Common myeloid progenitor, CD34-positive (primary cell): ENCODE measurements at regions not wholly inside any gene's neighbourhood (a gene's known extent, or its start where the extent isn't known, plus 50 kb on each side); places are given as distances from the start of the nearest gene placed in this dataset.
"Not testable (repeated sequence)": the region's sequence is repeated elsewhere in the genome, so short reads cannot be mapped to it uniquely, and the experiment has no call there.

ENCODE experiments used
- CTCF ChIA-PET: fragments of 350-600 bp; sonication (Branson Sonifier 250); formaldehyde crosslinking; loops from one replicate; lab custom pipeline; 2021; ENCODE audit warnings: antibody characterized with exemption; lab: Charles Lee
- POLR2A ChIA-PET: fragments of 350-600 bp; sonication (Branson Sonifier 250); formaldehyde crosslinking; loops from one replicate; lab custom pipeline; 2021; ENCODE audit warnings: antibody characterized with exemption; lab: Charles Lee
- DNase-seq, 3 donors: peaks; one replicate each; pipeline versions ENCODE4 v3.0.0 to v3.0.0-alpha.2; 2013
- H3K27ac ChIP-seq, 2 experiments: 1 replicate in 1 of 2; 2 replicates in 1 of 2; pipeline ENCODE4 v1.7.0; 2013; ENCODE audit warnings: inconsistent platforms in 2 of 2, low read length in 2 of 2, mild to moderate bottlenecking in 2 of 2, low read depth in 1 of 2, moderate library complexity in 1 of 2; ENCODE audit not compliant: severe bottlenecking in 2 of 2, insufficient read depth in 1 of 2, poor library complexity in 1 of 2
- H3K27me3 ChIP-seq, 5 experiments: replicated peaks in 2 of 5; 1 replicate in 3 of 5; 2 replicates in 2 of 5; pipeline versions ENCODE4 v1.6.1 to v1.7.0; 2013; ENCODE audit warnings: low read length in 4 of 5, mild to moderate bottlenecking in 2 of 5, moderate library complexity in 2 of 5, inconsistent platforms in 1 of 5; ENCODE audit not compliant: insufficient read depth in 5 of 5, control insufficient read depth in 4 of 5
- H3K36me3 ChIP-seq, 4 experiments: 1 replicate in 2 of 4; 2 replicates in 2 of 4; pipeline versions ENCODE4 v1.6.1 to v1.7.0; 2013; ENCODE audit warnings: low read length in 3 of 4, control low read depth in 1 of 4, mild to moderate bottlenecking in 1 of 4; ENCODE audit not compliant: control insufficient read depth in 4 of 4, insufficient read depth in 4 of 4
- H3K4me1 ChIP-seq, 4 experiments: 1 replicate in 3 of 4; 2 replicates in 1 of 4; pipeline versions ENCODE4 v1.6.1 to v1.7.1; 2013; ENCODE audit warnings: low read length in 3 of 4, mild to moderate bottlenecking in 3 of 4, control low read depth in 1 of 4, inconsistent platforms in 1 of 4, moderate library complexity in 1 of 4; ENCODE audit not compliant: control insufficient read depth in 4 of 4, insufficient read depth in 4 of 4; ENCODE audit errors: control extremely low read depth in 1 of 4
- H3K4me3 ChIP-seq, 7 experiments: 1 replicate in 4 of 7; 2 replicates in 3 of 7; pipeline versions ENCODE4 v1.5.1 to v1.7.0; 2013; ENCODE audit warnings: mild to moderate bottlenecking in 7 of 7, low read length in 6 of 7, moderate library complexity in 6 of 7, inconsistent platforms in 2 of 7, low read depth in 2 of 7, control low read depth in 1 of 7; ENCODE audit not compliant: insufficient read depth in 4 of 7, control insufficient read depth in 1 of 7; ENCODE audit errors: extremely low read depth in 1 of 7
- H3K9me3 ChIP-seq, 5 experiments: 1 replicate in 4 of 5; 2 replicates in 1 of 5; pipeline versions ENCODE4 v1.6.1 to v1.7.1; 2013; ENCODE audit warnings: low read length in 4 of 5, mild to moderate bottlenecking in 2 of 5, inconsistent platforms in 1 of 5, low read depth in 1 of 5, moderate library complexity in 1 of 5; ENCODE audit not compliant: control insufficient read depth in 4 of 5, insufficient read depth in 2 of 5; ENCODE audit errors: control extremely low read depth in 1 of 5
- WGBS: methylation state at CpG from one replicate; pipeline ENCODE4 v1.1.5; 2013; ENCODE audit not compliant: insufficient coverage; 5-methylcytosine and 5-hydroxymethylcytosine counted together

DNA sequence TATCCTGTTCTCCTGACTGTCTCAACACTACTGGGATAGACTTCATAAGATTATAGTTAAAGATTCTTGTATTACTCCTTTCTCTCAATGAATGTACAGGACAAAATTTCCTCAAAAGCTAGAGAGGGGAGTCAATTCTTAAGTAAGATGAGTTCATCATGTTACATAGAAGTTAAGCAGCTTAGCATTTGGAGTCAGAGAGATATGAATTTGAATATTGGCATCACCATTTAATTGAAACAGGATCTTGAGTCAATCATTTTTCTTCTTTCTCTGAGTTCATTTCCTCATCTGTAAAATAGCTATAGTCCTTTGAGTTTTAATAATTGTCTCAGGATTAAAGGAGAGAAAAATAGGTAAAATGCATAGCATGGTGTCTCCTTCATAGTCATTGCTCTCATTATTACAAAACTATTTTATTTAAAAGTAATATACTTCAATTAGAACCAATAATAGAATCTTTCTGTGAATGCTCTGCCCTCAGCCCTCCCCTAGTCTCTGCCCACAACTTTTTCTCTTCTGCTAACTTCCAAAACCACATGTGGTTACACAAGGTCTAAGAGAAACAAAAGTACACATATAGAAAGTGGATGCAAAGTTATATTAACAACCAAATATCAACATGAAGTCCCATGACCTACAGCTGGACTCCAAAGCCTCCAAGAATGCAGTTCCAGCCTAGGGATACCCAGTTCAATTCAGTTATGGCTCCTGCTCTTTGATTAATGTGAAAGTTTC is 265.6 kb downstream of the TLE1 start:
- no peaks in the 10 kb centered on the region for H3K36me3 ChIP-seq
- no peaks in the 10 kb centered on the region for H3K4me1 ChIP-seq
- no peak overlapping the region for H3K27ac ChIP-seq
- H3K4me3 ChIP-seq = no peak overlapping the region
- peaks cover 0 to 9% (median 5%) of the 10 kb centered on the region in 5 experiments for H3K9me3 ChIP-seq
- POLR2A ChIA-PET = no interaction called here
- H3K27me3 ChIP-seq = no peaks in the 10 kb centered on the region
- no peak for DNase-seq
- CTCF ChIA-PET = no interaction called here

DNA sequence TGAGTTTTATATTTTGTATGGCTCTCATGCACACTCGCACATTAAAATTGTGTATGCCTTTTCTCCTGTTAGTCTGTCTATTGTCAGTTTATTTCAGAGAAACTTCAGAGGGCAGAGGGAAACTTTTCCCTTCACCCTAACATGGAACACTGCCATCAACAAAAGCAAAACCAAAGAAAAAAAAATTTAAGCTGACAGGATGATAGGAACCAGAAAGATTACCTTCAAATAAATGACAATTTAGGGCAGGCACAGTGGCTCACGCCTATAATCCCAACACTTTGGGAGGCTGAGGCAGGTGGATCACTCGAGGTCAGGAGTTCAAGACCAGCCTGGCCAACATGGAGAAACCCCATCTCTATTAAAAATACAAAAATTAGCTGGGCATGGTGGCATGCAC is 268.3 kb downstream of the TLE1 start:
- H3K27me3 ChIP-seq, H3K27ac ChIP-seq, H3K36me3 ChIP-seq, H3K4me1 ChIP-seq, CTCF ChIA-PET, POLR2A ChIA-PET, H3K9me3 ChIP-seq, DNase-seq, H3K4me3 ChIP-seq: not testable (repeated sequence)
- 100% methylated on average over 1 of the region's 3 CpGs for WGBS

DNA sequence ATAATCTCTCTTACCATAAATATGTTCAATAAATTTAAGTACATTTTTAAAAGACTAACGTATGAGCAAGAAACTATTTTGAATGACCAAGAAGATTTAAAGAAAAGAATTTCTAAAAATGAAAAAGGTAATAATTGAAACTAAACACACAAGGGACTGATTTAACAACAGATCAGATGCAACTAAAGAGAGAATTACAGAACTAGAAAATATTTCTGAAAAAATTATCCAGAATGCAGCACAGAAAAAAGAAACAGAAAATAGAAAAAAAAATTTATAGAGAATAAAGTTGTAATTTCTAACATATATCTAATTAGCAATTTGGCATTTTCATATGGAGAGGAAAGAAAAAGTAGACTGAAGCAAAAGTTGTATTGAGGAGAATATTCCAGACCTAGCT is 269.3 kb downstream of the TLE1 start:
- Histone ChIP-seq H3K4me3 (no peak overlapping the region), H3K27ac (no peak overlapping the region), H3K9me3 (peaks cover 0 to 4% (median 1%) of the 10 kb centered on the region in 5 experiments), H3K4me1 (no peaks in the 10 kb centered on the region), H3K36me3 (no peaks in the 10 kb centered on the region), H3K27me3 (peaks cover 0 to 1% (median 0%) of the 10 kb centered on the region in 5 experiments)
- POLR2A ChIA-PET = no interaction called here
- WGBS = no CpG with 5 or more reads among the region's 1 CpG
- DNase-seq = no peak
- CTCF ChIA-PET = no interaction called here

- H3K36me3 ChIP-seq = no peaks in the 10 kb centered on the region
- no peak overlapping the region for H3K4me3 ChIP-seq
- no peaks in the 10 kb centered on the region for H3K4me1 ChIP-seq
- no peak overlapping the region for H3K27ac ChIP-seq
- peaks cover 0 to 1% (median 0%) of the 10 kb centered on the region in 5 experiments for H3K27me3 ChIP-seq
- H3K9me3 ChIP-seq = peaks cover 0 to 4% (median 1%) of the 10 kb centered on the region in 5 experiments
- POLR2A ChIA-PET = no interaction called here
- no peak for DNase-seq
- CTCF ChIA-PET = no interaction called here
Measured at GRCh38 chr9:81417941-81418340, 271.4 kb downstream of the TLE1 start.

GRCh38 chr9:81417299-81417675 is 272.1 kb downstream of the TLE1 start:
- H3K4me1 ChIP-seq = no peaks in the 10 kb centered on the region
- DNase-seq = no peak

GRCh38 chr9:81416476-81417298 is 272.7 kb downstream of the TLE1 start:
- Histone ChIP-seq H3K27me3 (peaks cover 0 to 1% (median 0%) of the 10 kb centered on the region in 5 experiments), H3K4me3 (no peak overlapping the region), H3K9me3 (peaks cover 0 to 4% (median 1%) of the 10 kb centered on the region in 5 experiments), H3K4me1 (no peaks in the 10 kb centered on the region), H3K27ac (no peak overlapping the region), H3K36me3 (no peaks in the 10 kb centered on the region)
- 93% methylated on average over 2 of the region's 7 CpGs for WGBS
- DNase-seq = no peak
- CTCF ChIA-PET = no interaction called here
- POLR2A ChIA-PET = no interaction called here

More at GRCh38 chr9:81417299-81417675, 272.1 kb downstream of the TLE1 start:
- WGBS = 100% methylated on average over 2 of the region's 2 CpGs
- Histone ChIP-seq H3K4me3 (no peak overlapping the region), H3K27me3 (peaks cover 0 to 1% (median 0%) of the 10 kb centered on the region in 5 experiments), H3K27ac (no peak overlapping the region), H3K36me3 (no peaks in the 10 kb centered on the region), H3K9me3 (peaks cover 0 to 4% (median 1%) of the 10 kb centered on the region in 5 experiments)
- ChIA-PET POLR2A (no interaction called here), CTCF (no interaction called here)

GRCh38 chr9:81414836-81415235 is 274.5 kb downstream of the TLE1 start:
- H3K4me3 ChIP-seq = no peak overlapping the region
- no peak overlapping the region for H3K27ac ChIP-seq
- no CpG with 5 or more reads among the region's 1 CpG for WGBS
- no peaks in the 10 kb centered on the region for H3K4me1 ChIP-seq
- no peaks in the 10 kb centered on the region for H3K36me3 ChIP-seq
- peaks cover 0 to 1% (median 0%) of the 10 kb centered on the region in 5 experiments for H3K27me3 ChIP-seq
- H3K9me3 ChIP-seq = no peaks in the 10 kb centered on the region
- ChIA-PET POLR2A (no interaction called here), CTCF (no interaction called here)
- no peak for DNase-seq
